ENCODE measurements at regions not wholly inside any gene's neighbourhood (a gene's known extent, or its start where the extent isn't known, plus 50 kb on each side); places are given as distances from the start of the nearest gene placed in this dataset.

- Histone ChIP-seq H3K4me3 (ENCODE audit: insufficient read length, low read depth) (no peak overlapping the region), H3K36me3 (ENCODE audit: insufficient read depth, insufficient read length, low read length) (no peaks in the 10 kb centered on the region), H3K9me3 (ENCODE audit: insufficient read depth, low read length) (peaks cover 5% of the 10 kb centered on the region; the same call in 1 of the 2 replicates), H3K9ac (ENCODE audit: insufficient read length, low read depth) (no peak overlapping the region), H3K4me1 (ENCODE audit: insufficient read depth, insufficient read length) (peaks cover 13% of the 10 kb centered on the region), H3K27me3 (ENCODE audit: insufficient read depth, insufficient read length) (no peaks in the 10 kb centered on the region)
- TF ChIP-seq ZNF274 (IDR thresholded peaks at IDR 0.05; ENCODE audit: low read depth, low read length) (no peak), SUZ12 (IDR thresholded peaks at IDR 0.05; ENCODE audit: extremely low read depth, insufficient read depth, insufficient read length) (no peak), YY1 (IDR thresholded peaks at IDR 0.05; ENCODE audit: insufficient read depth, insufficient read length) (no peak)
- DNase-seq (ENCODE audit: low read depth, low spot score) = no peak
These were observed 166.4 kb downstream of the MAF start for GRCh38 chr16:79434092-79434491.

GRCh38 chr16:79431923-79432322, 168.6 kb downstream of the MAF start:
- TF ChIP-seq ZNF274 (IDR thresholded peaks at IDR 0.05; ENCODE audit: low read depth, low read length) = no peak
- no peak for TF ChIP-seq SUZ12 (IDR thresholded peaks at IDR 0.05; ENCODE audit: extremely low read depth, insufficient read depth, insufficient read length)
- no peak for TF ChIP-seq YY1 (IDR thresholded peaks at IDR 0.05; ENCODE audit: insufficient read depth, insufficient read length)
- Histone ChIP-seq H3K4me3 (ENCODE audit: insufficient read length, low read depth) (no peak overlapping the region), H3K36me3 (ENCODE audit: insufficient read depth, insufficient read length, low read length) (no peaks in the 10 kb centered on the region), H3K27me3 (ENCODE audit: insufficient read depth, insufficient read length) (no peaks in the 10 kb centered on the region), H3K9me3 (ENCODE audit: insufficient read depth, low read length) (peaks cover 6% of the 10 kb centered on the region; the same call in 1 of the 2 replicates), H3K4me1 (ENCODE audit: insufficient read depth, insufficient read length) (peaks cover 4% of the 10 kb centered on the region), H3K9ac (ENCODE audit: insufficient read length, low read depth) (no peak overlapping the region)
- DNase-seq (ENCODE audit: low read depth, low spot score) = no peak

- DNase-seq (ENCODE audit: low read depth, low spot score) = no peak
- TF ChIP-seq SUZ12 (IDR thresholded peaks at IDR 0.05; ENCODE audit: extremely low read depth, insufficient read depth, insufficient read length) = no peak
- no peak for TF ChIP-seq YY1 (IDR thresholded peaks at IDR 0.05; ENCODE audit: insufficient read depth, insufficient read length)
- no peak for TF ChIP-seq ZNF274 (IDR thresholded peaks at IDR 0.05; ENCODE audit: low read depth, low read length)
- Histone ChIP-seq H3K4me3 (ENCODE audit: insufficient read length, low read depth) (no peak overlapping the region), H3K4me1 (ENCODE audit: insufficient read depth, insufficient read length) (peaks cover 4% of the 10 kb centered on the region), H3K9me3 (ENCODE audit: insufficient read depth, low read length) (peaks cover 6% of the 10 kb centered on the region; the same call in 1 of the 2 replicates), H3K36me3 (ENCODE audit: insufficient read depth, insufficient read length, low read length) (no peaks in the 10 kb centered on the region), H3K27me3 (ENCODE audit: insufficient read depth, insufficient read length) (no peaks in the 10 kb centered on the region), H3K9ac (ENCODE audit: insufficient read length, low read depth) (no peak overlapping the region)
These were observed 170.3 kb downstream of the MAF start for GRCh38 chr16:79430191-79430678.

DNA sequence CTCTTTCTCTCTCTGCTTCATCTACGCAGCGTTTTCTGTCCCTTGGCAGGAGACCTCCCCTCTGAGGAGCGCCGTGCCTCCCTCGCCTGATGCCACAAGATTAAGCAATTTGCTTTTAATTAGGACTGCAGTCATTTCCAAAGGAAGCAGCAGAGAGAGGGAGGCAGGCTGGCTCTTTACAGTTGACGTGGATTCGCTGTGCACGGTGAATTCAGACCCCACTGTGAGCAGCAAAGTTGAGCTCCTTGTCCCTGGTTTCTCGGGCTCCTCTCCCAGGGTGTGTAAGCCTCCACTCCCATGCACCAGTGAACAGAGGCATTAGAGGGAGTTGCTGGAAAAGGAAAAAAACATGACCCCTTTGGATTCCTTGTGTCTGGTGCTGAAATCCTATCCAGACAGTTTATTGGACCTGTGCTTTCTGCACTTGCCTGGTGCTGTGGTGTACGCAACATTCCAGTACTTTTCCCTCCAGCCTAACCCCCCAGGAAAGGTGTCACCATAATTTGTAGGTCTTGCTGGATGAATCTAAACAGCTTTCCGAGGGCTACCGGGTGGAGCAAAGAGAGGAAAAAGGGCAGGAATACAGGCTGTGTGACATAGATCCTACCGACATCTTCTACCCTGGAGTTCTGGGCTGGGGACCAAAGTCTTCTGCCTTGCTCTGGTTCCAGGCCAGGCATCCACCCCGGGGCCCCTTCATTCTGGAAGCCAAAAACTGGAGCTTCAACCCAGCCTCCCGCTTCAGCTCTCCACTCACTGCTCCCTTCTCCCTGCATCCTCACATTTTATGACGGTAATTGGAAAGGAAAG, 171.0 kb downstream of the MAF start:
- H3K36me3 ChIP-seq (ENCODE audit: insufficient read depth, insufficient read length, low read length) = no peaks in the 10 kb centered on the region
- TF ChIP-seq YY1 (IDR thresholded peaks at IDR 0.05; ENCODE audit: insufficient read depth, insufficient read length) (no peak), ZNF274 (IDR thresholded peaks at IDR 0.05; ENCODE audit: low read depth, low read length) (no peak), SUZ12 (IDR thresholded peaks at IDR 0.05; ENCODE audit: extremely low read depth, insufficient read depth, insufficient read length) (no peak)
- peaks cover 6% of the 10 kb centered on the region; the same call in 1 of the 2 replicates for H3K9me3 ChIP-seq (ENCODE audit: insufficient read depth, low read length)
- H3K9ac ChIP-seq (ENCODE audit: insufficient read length, low read depth) = no peak overlapping the region
- H3K4me1 ChIP-seq (ENCODE audit: insufficient read depth, insufficient read length) = peaks cover 4% of the 10 kb centered on the region
- H3K27me3 ChIP-seq (ENCODE audit: insufficient read depth, insufficient read length) = no peaks in the 10 kb centered on the region
- no peak overlapping the region for H3K4me3 ChIP-seq (ENCODE audit: insufficient read length, low read depth)
- no peak for DNase-seq (ENCODE audit: low read depth, low spot score)

DNA sequence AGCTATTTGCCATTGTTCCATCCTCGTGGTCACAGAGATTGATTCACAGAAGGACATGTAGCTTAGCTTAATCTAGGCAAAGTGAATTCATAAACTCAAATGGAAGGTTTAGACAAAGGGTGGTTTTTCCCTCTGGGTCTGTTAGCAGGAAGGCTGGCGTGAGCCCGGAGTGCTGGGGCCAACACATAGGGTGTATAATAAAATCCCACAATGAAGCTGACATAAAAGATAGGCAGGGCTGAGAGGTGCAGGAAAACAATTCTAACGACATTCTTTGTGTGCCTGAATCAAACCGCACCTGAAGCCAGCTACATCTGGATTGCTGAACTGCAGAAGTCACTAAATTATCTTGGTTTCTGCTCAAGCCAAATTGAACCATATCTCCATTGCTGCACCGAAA, 173.9 kb downstream of the MAF start:
- DNase-seq (ENCODE audit: low read depth, low spot score) = no peak
- TF ChIP-seq SUZ12 (IDR thresholded peaks at IDR 0.05; ENCODE audit: extremely low read depth, insufficient read depth, insufficient read length) (no peak), ZNF274 (IDR thresholded peaks at IDR 0.05; ENCODE audit: low read depth, low read length) (no peak), YY1 (IDR thresholded peaks at IDR 0.05; ENCODE audit: insufficient read depth, insufficient read length) (no peak)
- no peaks in the 10 kb centered on the region for H3K27me3 ChIP-seq (ENCODE audit: insufficient read depth, insufficient read length)

GRCh38 chr16:79422064-79422463, 178.5 kb downstream of the MAF start:
- peaks cover 3% of the 10 kb centered on the region for H3K4me1 ChIP-seq (ENCODE audit: insufficient read depth, insufficient read length)
- no peak for DNase-seq (ENCODE audit: low read depth, low spot score)
- H3K4me3 ChIP-seq (ENCODE audit: insufficient read length, low read depth) = no peak overlapping the region
- TF ChIP-seq YY1 (IDR thresholded peaks at IDR 0.05; ENCODE audit: insufficient read depth, insufficient read length) (no peak), SUZ12 (IDR thresholded peaks at IDR 0.05; ENCODE audit: extremely low read depth, insufficient read depth, insufficient read length) (no peak), ZNF274 (IDR thresholded peaks at IDR 0.05; ENCODE audit: low read depth, low read length) (no peak)
- H3K36me3 ChIP-seq (ENCODE audit: insufficient read depth, insufficient read length, low read length) = no peaks in the 10 kb centered on the region
- H3K27me3 ChIP-seq (ENCODE audit: insufficient read depth, insufficient read length) = no peaks in the 10 kb centered on the region
- no peak overlapping the region for H3K9ac ChIP-seq (ENCODE audit: insufficient read length, low read depth)
- no peaks in the 10 kb centered on the region for H3K9me3 ChIP-seq (ENCODE audit: insufficient read depth, low read length)

More for the DNA sequence above, 173.9 kb downstream of the MAF start:
- Histone ChIP-seq H3K36me3 (ENCODE audit: insufficient read depth, insufficient read length, low read length) (no peaks in the 10 kb centered on the region), H3K4me3 (ENCODE audit: insufficient read length, low read depth) (no peak overlapping the region), H3K9ac (ENCODE audit: insufficient read length, low read depth) (no peak overlapping the region), H3K9me3 (ENCODE audit: insufficient read depth, low read length) (peaks cover 6% of the 10 kb centered on the region; the same call in 1 of the 2 replicates), H3K4me1 (ENCODE audit: insufficient read depth, insufficient read length) (peaks cover 4% of the 10 kb centered on the region)

DNA sequence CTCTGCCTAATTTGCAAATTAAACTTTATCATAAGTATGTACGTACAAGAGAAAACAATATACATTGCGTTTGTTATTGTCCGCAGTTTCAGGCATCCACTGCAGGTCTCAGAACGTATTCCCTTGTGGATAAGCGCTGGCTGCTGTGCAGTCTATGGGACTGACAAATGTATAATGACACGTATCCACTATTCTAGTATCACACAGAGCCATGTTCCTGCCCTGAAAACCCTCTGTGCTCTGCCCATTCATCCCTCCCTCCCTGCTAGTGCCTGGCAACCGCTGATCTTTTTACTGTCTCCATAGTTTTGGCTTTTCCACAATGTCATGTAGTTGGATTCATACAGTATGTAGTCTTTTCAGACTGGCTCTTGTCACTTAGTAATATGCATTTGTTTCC, 179.4 kb downstream of the MAF start:
- DNase-seq (ENCODE audit: low read depth, low spot score) = no peak
- Histone ChIP-seq H3K4me3 (ENCODE audit: insufficient read length, low read depth) (no peak overlapping the region), H3K9me3 (ENCODE audit: insufficient read depth, low read length) (no peaks in the 10 kb centered on the region), H3K27me3 (ENCODE audit: insufficient read depth, insufficient read length) (no peaks in the 10 kb centered on the region), H3K36me3 (ENCODE audit: insufficient read depth, insufficient read length, low read length) (no peaks in the 10 kb centered on the region), H3K9ac (ENCODE audit: insufficient read length, low read depth) (no peak overlapping the region), H3K4me1 (ENCODE audit: insufficient read depth, insufficient read length) (peaks cover 3% of the 10 kb centered on the region)
- TF ChIP-seq YY1 (IDR thresholded peaks at IDR 0.05; ENCODE audit: insufficient read depth, insufficient read length) (no peak), ZNF274 (IDR thresholded peaks at IDR 0.05; ENCODE audit: low read depth, low read length) (no peak), SUZ12 (IDR thresholded peaks at IDR 0.05; ENCODE audit: extremely low read depth, insufficient read depth, insufficient read length) (no peak)
